H9 (cell line): ENCODE measurements at regions not wholly inside any gene's neighbourhood (a gene's known extent, or its start where the extent isn't known, plus 50 kb on each side); places are given as distances from the start of the nearest gene placed in this dataset.

ENCODE experiments used
- DNase-seq: peaks from one replicate; pipeline ENCODE4 v3.0.0-alpha.2; 2017
- H2AFZ ChIP-seq: one replicate; pipeline ENCODE4 v1.6.1; 2013; ENCODE audit warnings: mild to moderate bottlenecking, low read length, control low read depth, moderate library complexity
- H2AK5ac ChIP-seq: 2 replicates; pipeline ENCODE4 v1.6.1; 2013; ENCODE audit warnings: low read length, control low read depth, mixed read lengths; ENCODE audit not compliant: insufficient read length
- H2BK120ac ChIP-seq: one replicate; pipeline ENCODE4 v1.6.1; 2013; ENCODE audit warnings: low read depth, mild to moderate bottlenecking, low read length, control low read depth, inconsistent platforms; ENCODE audit not compliant: poor library complexity, severe bottlenecking
- H2BK12ac ChIP-seq: 2 replicates; pipeline ENCODE4 v1.6.1; 2013; ENCODE audit warnings: low read length, control low read depth, mixed read lengths, low read depth; ENCODE audit not compliant: insufficient read length
- H2BK15ac ChIP-seq: 2 replicates; pipeline ENCODE4 v1.6.1; 2013; ENCODE audit warnings: low read depth, low read length, control low read depth
- H2BK20ac ChIP-seq: one replicate; pipeline ENCODE4 v1.6.1; 2013; ENCODE audit warnings: low read depth, mild to moderate bottlenecking, low read length, control low read depth, inconsistent platforms; ENCODE audit not compliant: poor library complexity, severe bottlenecking
- H2BK5ac ChIP-seq: 2 replicates; pipeline ENCODE4 v1.6.1; 2013; ENCODE audit warnings: low read length, control low read depth, mixed read lengths; ENCODE audit not compliant: insufficient read length
- H3K14ac ChIP-seq: 2 replicates; pipeline ENCODE4 v1.6.1; 2013; ENCODE audit warnings: low read length, control low read depth; ENCODE audit not compliant: insufficient read depth
- H3K18ac ChIP-seq: 2 replicates; pipeline ENCODE4 v1.6.1; 2013; ENCODE audit warnings: low read depth, mild to moderate bottlenecking, mixed read lengths, low read length, control low read depth; ENCODE audit not compliant: insufficient read length
- H3K23ac ChIP-seq: 2 replicates; pipeline ENCODE4 v1.6.1; 2013; ENCODE audit warnings: low read length, control low read depth, mixed read lengths, low read depth; ENCODE audit not compliant: insufficient read length
- H3K23me2 ChIP-seq: 2 replicates; pipeline ENCODE4 v1.6.1; 2013; ENCODE audit warnings: low read depth, mild to moderate bottlenecking, mixed read lengths, low read length, control low read depth; ENCODE audit not compliant: insufficient read length, poor library complexity, severe bottlenecking
- H3K27ac ChIP-seq: 2 replicates; pipeline ENCODE4 v1.5.1; 2013; ENCODE audit warnings: low read length, control low read depth, mixed read lengths, low read depth; ENCODE audit not compliant: insufficient read length
- H3K27me3 ChIP-seq: 2 replicates; pipeline ENCODE4 v1.6.1; 2013; ENCODE audit warnings: low read length, control low read depth, inconsistent platforms; ENCODE audit not compliant: insufficient read depth
- H3K4ac ChIP-seq: 2 replicates; pipeline ENCODE4 v1.6.1; 2013; ENCODE audit warnings: low read depth, mild to moderate bottlenecking, control low read depth, inconsistent platforms, low read length, moderate library complexity
- H3K4me1 ChIP-seq: 2 replicates; pipeline ENCODE4 v1.6.1; 2013; ENCODE audit warnings: low read length, control low read depth, inconsistent platforms; ENCODE audit not compliant: insufficient read depth
- H3K4me2 ChIP-seq: 2 replicates; pipeline ENCODE4 v1.6.1; 2013; ENCODE audit warnings: low read length, control low read depth, mixed read lengths; ENCODE audit not compliant: insufficient read length, insufficient read depth
- H3K56ac ChIP-seq: 2 replicates; pipeline ENCODE4 v1.6.1; 2013; ENCODE audit warnings: low read depth, mild to moderate bottlenecking, mixed read lengths, low read length, control low read depth; ENCODE audit not compliant: insufficient read length
- H3K79me1 ChIP-seq: 2 replicates; pipeline ENCODE4 v1.6.1; 2013; ENCODE audit warnings: low read depth, mild to moderate bottlenecking, moderate library complexity, low read length, control low read depth, inconsistent platforms; ENCODE audit not compliant: insufficient read depth, poor library complexity, severe bottlenecking
- H3K79me2 ChIP-seq: 2 replicates; pipeline ENCODE4 v1.6.1; 2013; ENCODE audit warnings: low read length, control low read depth, inconsistent platforms; ENCODE audit not compliant: insufficient read depth
- H3K9ac ChIP-seq: 2 replicates; pipeline ENCODE4 v1.6.1; 2013; ENCODE audit warnings: low read length, control low read depth, mixed read lengths; ENCODE audit not compliant: insufficient read length; ENCODE audit errors: extremely low read depth
- H3K9me3 ChIP-seq: one replicate; pipeline ENCODE4 v1.6.1; 2013; ENCODE audit warnings: low read depth, low read length, inconsistent platforms; ENCODE audit not compliant: control insufficient read depth
- H3T11ph ChIP-seq: one replicate; pipeline ENCODE4 v1.6.1; 2013; ENCODE audit warnings: mild to moderate bottlenecking, low read length, control low read depth, inconsistent platforms
- H4K20me1 ChIP-seq: one replicate; pipeline ENCODE4 v1.6.1; 2013; ENCODE audit not compliant: control insufficient read depth, insufficient read length, insufficient read depth
- H4K5ac ChIP-seq: 2 replicates; pipeline ENCODE4 v1.6.1; 2013; ENCODE audit warnings: low read depth, mild to moderate bottlenecking, mixed read lengths, low read length, control low read depth; ENCODE audit not compliant: insufficient read length
- H4K8ac ChIP-seq: replicated peaks from 2 replicates; pipeline ENCODE4 v1.6.1; 2013; ENCODE audit warnings: low read length, control low read depth, mixed read lengths, low read depth; ENCODE audit not compliant: insufficient read length
- H4K91ac ChIP-seq: 2 replicates; pipeline ENCODE4 v1.6.1; 2013; ENCODE audit warnings: low read depth, mild to moderate bottlenecking, moderate library complexity, mixed read lengths, low read length, control low read depth; ENCODE audit not compliant: insufficient read length
- H3K27ac Mint-ChIP-seq, 3 experiments: 2 replicates in 2 of 3; 3 replicates in 1 of 3; pipeline ENCODE4 v1.8.0; 2020 to 2021; ENCODE audit warnings: mixed read lengths in 3 of 3, mild to moderate bottlenecking in 1 of 3, moderate library complexity in 1 of 3
- H3K27me3 Mint-ChIP-seq: 2 replicates; pipeline ENCODE4 v1.8.0; 2021; ENCODE audit warnings: low read depth, mild to moderate bottlenecking, moderate library complexity, mixed read lengths
- H3K36me3 Mint-ChIP-seq, 3 experiments: 2 replicates in 2 of 3; 3 replicates in 1 of 3; pipeline ENCODE4 v1.8.0; 2020 to 2021; ENCODE audit warnings: low read depth in 3 of 3, mixed read lengths in 3 of 3; ENCODE audit not compliant: insufficient read depth in 1 of 3
- H3K4me1 Mint-ChIP-seq, 2 experiments: 2 replicates each; pipeline ENCODE4 v1.8.0; 2020; ENCODE audit warnings: mixed read lengths in 2 of 2
- H3K4me3 Mint-ChIP-seq, 2 experiments: 2 replicates in 1 of 2; 3 replicates in 1 of 2; pipeline ENCODE4 v1.8.0; 2020 to 2021; ENCODE audit warnings: mild to moderate bottlenecking in 2 of 2, mixed read lengths in 2 of 2, moderate library complexity in 1 of 2
- H3K9me3 Mint-ChIP-seq, 2 experiments: 2 replicates in 1 of 2; 3 replicates in 1 of 2; pipeline ENCODE4 v1.8.0; 2020; ENCODE audit warnings: mild to moderate bottlenecking in 2 of 2, mixed read lengths in 2 of 2, moderate library complexity in 1 of 2
- WGBS: extraction: QIAGEN DNeasy Blood & Tissue Kit; methylation state at CpG from one replicate; pipeline ENCODE4 v1.1.7; 2013; ENCODE audit warnings: missing lambda C conversion rate, low lambda C conversion rate, mixed read lengths; ENCODE audit not compliant: insufficient read length; ENCODE audit errors: extremely low coverage; 5-methylcytosine and 5-hydroxymethylcytosine counted together
- TF ChIP-seq, protein P1 (sequence below): fragments of 200-600 bp; sonication (generic); conservative IDR thresholded peaks from 3 replicates; pipeline ENCODE4 v1.8.0; 2021; ENCODE audit warnings: antibody characterized with exemption, mild to moderate bottlenecking

DNA sequence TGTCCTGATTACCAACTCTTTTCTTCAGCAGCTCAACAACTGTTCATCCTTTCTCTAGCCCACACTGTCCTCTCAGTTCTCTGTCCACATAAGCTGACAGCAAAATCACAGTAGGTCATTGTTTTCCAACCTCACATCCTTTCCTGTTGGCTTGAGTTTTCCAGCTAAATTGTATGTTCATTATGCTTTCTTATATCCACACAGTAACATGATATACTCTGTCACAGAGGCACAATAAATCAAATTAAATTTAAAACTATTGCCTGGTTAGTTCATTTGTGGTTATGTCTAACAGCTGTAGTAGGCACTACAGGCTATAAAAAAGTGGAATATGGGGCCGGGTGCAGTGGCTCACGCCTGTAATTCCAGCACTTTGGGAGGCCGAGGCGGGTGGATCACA, 179.9 kb downstream of the ETAA1 start:
- no peak overlapping the region for H4K5ac ChIP-seq
- no peak overlapping the region for H3T11ph ChIP-seq
- no peak overlapping the region for H2AK5ac ChIP-seq
- no peak overlapping the region for H3K27ac ChIP-seq
- no peaks in the 10 kb centered on the region for H3K79me1 ChIP-seq
- TF ChIP-seq, protein P1, sequence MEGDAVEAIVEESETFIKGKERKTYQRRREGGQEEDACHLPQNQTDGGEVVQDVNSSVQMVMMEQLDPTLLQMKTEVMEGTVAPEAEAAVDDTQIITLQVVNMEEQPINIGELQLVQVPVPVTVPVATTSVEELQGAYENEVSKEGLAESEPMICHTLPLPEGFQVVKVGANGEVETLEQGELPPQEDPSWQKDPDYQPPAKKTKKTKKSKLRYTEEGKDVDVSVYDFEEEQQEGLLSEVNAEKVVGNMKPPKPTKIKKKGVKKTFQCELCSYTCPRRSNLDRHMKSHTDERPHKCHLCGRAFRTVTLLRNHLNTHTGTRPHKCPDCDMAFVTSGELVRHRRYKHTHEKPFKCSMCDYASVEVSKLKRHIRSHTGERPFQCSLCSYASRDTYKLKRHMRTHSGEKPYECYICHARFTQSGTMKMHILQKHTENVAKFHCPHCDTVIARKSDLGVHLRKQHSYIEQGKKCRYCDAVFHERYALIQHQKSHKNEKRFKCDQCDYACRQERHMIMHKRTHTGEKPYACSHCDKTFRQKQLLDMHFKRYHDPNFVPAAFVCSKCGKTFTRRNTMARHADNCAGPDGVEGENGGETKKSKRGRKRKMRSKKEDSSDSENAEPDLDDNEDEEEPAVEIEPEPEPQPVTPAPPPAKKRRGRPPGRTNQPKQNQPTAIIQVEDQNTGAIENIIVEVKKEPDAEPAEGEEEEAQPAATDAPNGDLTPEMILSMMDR, result no peak
- H3K27me3 Mint-ChIP-seq, result no peaks in the 10 kb centered on the region
- H3K4me3 Mint-ChIP-seq, result no peak overlapping the region
- H2BK5ac ChIP-seq, result no peak overlapping the region
- no peak overlapping the region for H2BK20ac ChIP-seq
- H3K14ac ChIP-seq, result no peak overlapping the region
- H2BK120ac ChIP-seq, result no peak overlapping the region
- WGBS, result no CpG with 5 or more reads among the region's 4 CpGs
- no peak overlapping the region for H3K4ac ChIP-seq
- no peak overlapping the region for H4K8ac ChIP-seq
- H3K36me3 Mint-ChIP-seq, result no peaks in the 10 kb centered on the region; a peak in 1 of 7 replicates
- no peak overlapping the region for H2AFZ ChIP-seq
- no peak overlapping the region for H3K4me2 ChIP-seq
- no peak overlapping the region for H3K9ac ChIP-seq
- no peak overlapping the region for H3K27ac Mint-ChIP-seq
- H3K23ac ChIP-seq, result no peak overlapping the region
- no peaks in the 10 kb centered on the region for H3K23me2 ChIP-seq
- H3K4me1 ChIP-seq, result no peaks in the 10 kb centered on the region
- H4K91ac ChIP-seq, result no peak overlapping the region
- H3K9me3 ChIP-seq, result no peaks in the 10 kb centered on the region
- H3K18ac ChIP-seq, result no peak overlapping the region
- H3K27me3 ChIP-seq, result no peaks in the 10 kb centered on the region
- DNase-seq, result no peak
- H3K79me2 ChIP-seq, result no peaks in the 10 kb centered on the region
- no peak overlapping the region for H2BK12ac ChIP-seq
- peaks cover 0 to 4% of the 10 kb centered on the region in 2 experiments; a peak in 3 of 5 replicates for H3K9me3 Mint-ChIP-seq
- H4K20me1 ChIP-seq, result no peaks in the 10 kb centered on the region
- no peak overlapping the region for H3K56ac ChIP-seq
- H3K4me1 Mint-ChIP-seq, result no peaks in the 10 kb centered on the region; a peak in 1 of 4 replicates
- no peak overlapping the region for H2BK15ac ChIP-seq
